Trophoblast cell (in vitro differentiated cells and primary cell): ENCODE measurements at regions not wholly inside any gene's neighbourhood (a gene's known extent, or its start where the extent isn't known, plus 50 kb on each side); places are given as distances from the start of the nearest gene placed in this dataset.

Experiments used
- DNase-seq, 2 donors: peaks; one replicate each; pipeline ENCODE4 v3.0.0-alpha.2; 2016
- H2AFZ ChIP-seq: 2 replicates; pipeline ENCODE4 v1.6.1; 2013; ENCODE audit warnings: low read length, moderate library complexity, mild to moderate bottlenecking; ENCODE audit not compliant: insufficient read depth, poor library complexity
- H2AK5ac ChIP-seq: 2 replicates; pipeline ENCODE4 v1.6.1; 2013; ENCODE audit warnings: mild to moderate bottlenecking, low read length
- H2BK120ac ChIP-seq: 2 replicates; pipeline ENCODE4 v1.6.1; 2013; ENCODE audit warnings: low read length, mild to moderate bottlenecking, moderate library complexity; ENCODE audit not compliant: insufficient read depth, poor library complexity
- H2BK12ac ChIP-seq: 2 replicates; pipeline ENCODE4 v1.6.1; 2013; ENCODE audit warnings: mild to moderate bottlenecking, low read length, moderate library complexity
- H2BK5ac ChIP-seq: 2 replicates; pipeline ENCODE4 v1.6.1; 2013; ENCODE audit warnings: low read length, low read depth, moderate library complexity, mild to moderate bottlenecking; ENCODE audit not compliant: poor library complexity
- H3K14ac ChIP-seq: 2 replicates; pipeline ENCODE4 v1.6.1; 2013; ENCODE audit warnings: mild to moderate bottlenecking, low read length
- H3K18ac ChIP-seq: 2 replicates; pipeline ENCODE4 v1.6.1; 2013; ENCODE audit warnings: mild to moderate bottlenecking, low read length
- H3K23ac ChIP-seq: 2 replicates; pipeline ENCODE4 v1.6.1; 2013; ENCODE audit warnings: low read length
- H3K27ac ChIP-seq: 2 replicates; pipeline ENCODE4 v1.5.1; 2013; ENCODE audit warnings: low read depth, mild to moderate bottlenecking, inconsistent platforms, low read length, moderate library complexity
- H3K27me3 ChIP-seq: 2 replicates; pipeline ENCODE4 v1.6.1; 2013; ENCODE audit warnings: inconsistent platforms, mild to moderate bottlenecking, low read length, moderate library complexity; ENCODE audit not compliant: insufficient read depth
- H3K36me3 ChIP-seq, 2 experiments: 1 replicate in 1 of 2; 2 replicates in 1 of 2; pipeline ENCODE4 v1.6.1; 2013; ENCODE audit warnings: low read length in 2 of 2, mild to moderate bottlenecking in 2 of 2, moderate library complexity in 1 of 2; ENCODE audit not compliant: insufficient read depth in 2 of 2, control insufficient read depth in 1 of 2
- H3K4ac ChIP-seq: 2 replicates; pipeline ENCODE4 v1.6.1; 2013; ENCODE audit warnings: low read depth, mild to moderate bottlenecking, low read length, moderate library complexity
- H3K4me1 ChIP-seq, 2 experiments: 1 replicate in 1 of 2; 2 replicates in 1 of 2; pipeline ENCODE4 v1.6.1; 2013; ENCODE audit warnings: low read length in 2 of 2, mild to moderate bottlenecking in 2 of 2, moderate library complexity in 1 of 2; ENCODE audit not compliant: insufficient read depth in 2 of 2, control insufficient read depth in 1 of 2
- H3K4me2 ChIP-seq: 2 replicates; pipeline ENCODE4 v1.6.1; 2013; ENCODE audit warnings: inconsistent platforms, mild to moderate bottlenecking, low read length, moderate library complexity
- H3K4me3 ChIP-seq: 2 replicates; pipeline ENCODE4 v1.5.1; 2013; ENCODE audit warnings: mild to moderate bottlenecking, low read depth, low read length, inconsistent platforms
- H3K79me1 ChIP-seq: one replicate; pipeline ENCODE4 v1.6.1; 2013; ENCODE audit warnings: low read length
- H3K79me2 ChIP-seq: 2 replicates; pipeline ENCODE4 v1.6.1; 2013; ENCODE audit warnings: low read length, mild to moderate bottlenecking; ENCODE audit not compliant: control insufficient read depth, insufficient read depth, poor library complexity
- H3K9ac ChIP-seq: 2 replicates; pipeline ENCODE4 v1.6.1; 2013; ENCODE audit warnings: mild to moderate bottlenecking, low read length
- H3K9me3 ChIP-seq: 2 replicates; pipeline ENCODE4 v1.6.1; 2013; ENCODE audit warnings: low read depth, mild to moderate bottlenecking, control low read depth, inconsistent platforms, low read length; ENCODE audit not compliant: insufficient read depth
- H4K12ac ChIP-seq: 2 replicates; pipeline ENCODE4 v1.6.1; 2013; ENCODE audit warnings: low read depth, mild to moderate bottlenecking, low read length, moderate library complexity
- H4K8ac ChIP-seq: 2 replicates; pipeline ENCODE4 v1.6.1; 2013; ENCODE audit warnings: low read depth, mild to moderate bottlenecking, low read length, moderate library complexity
- H4K91ac ChIP-seq: one replicate; pipeline ENCODE4 v1.6.1; 2013; ENCODE audit warnings: low read depth, mild to moderate bottlenecking, low read length, moderate library complexity
- WGBS: extraction: QIAGEN DNeasy Blood & Tissue Kit; methylation state at CpG from one replicate; pipeline ENCODE4 v1.1.7; 2013; ENCODE audit warnings: missing lambda C conversion rate; ENCODE audit not compliant: insufficient read length, insufficient coverage; ENCODE audit errors: extremely low coverage; 5-methylcytosine and 5-hydroxymethylcytosine counted together

DNA sequence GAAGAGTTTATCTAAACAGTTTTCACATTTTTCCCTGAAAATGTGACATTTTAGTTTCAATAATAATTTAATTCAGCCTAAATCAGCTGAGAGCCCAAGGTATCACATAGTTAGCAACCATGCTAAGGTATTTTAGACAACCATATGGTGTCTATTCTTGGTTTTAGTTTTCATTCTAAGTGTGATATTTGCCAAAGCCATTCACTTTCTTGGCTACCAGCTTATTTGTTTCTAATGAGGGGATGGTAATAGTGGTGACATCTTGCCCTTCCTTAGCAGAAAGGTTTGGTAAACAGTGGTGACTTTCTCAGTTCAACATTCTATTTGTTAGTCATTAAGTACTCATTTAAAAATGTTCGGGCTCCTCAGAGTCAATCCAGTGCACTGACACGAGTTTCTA is 854.9 kb upstream of the HTR2C start:
- H3K18ac ChIP-seq: no peak overlapping the region
- no peak for DNase-seq
- no peak overlapping the region for H3K27ac ChIP-seq
- H2BK12ac ChIP-seq: no peak overlapping the region
- no peak overlapping the region for H3K4me2 ChIP-seq
- no peak overlapping the region for H3K9ac ChIP-seq
- WGBS: no CpG with 5 or more reads among the region's 2 CpGs
- H3K14ac ChIP-seq: no peak overlapping the region
- no peaks in the 10 kb centered on the region for H3K9me3 ChIP-seq
- no peaks in the 10 kb centered on the region for H3K27me3 ChIP-seq
- no peaks in the 10 kb centered on the region for H3K79me2 ChIP-seq
- H4K12ac ChIP-seq: no peak overlapping the region
- no peaks in the 10 kb centered on the region for H3K79me1 ChIP-seq
- H2AFZ ChIP-seq: no peak overlapping the region
- H2AK5ac ChIP-seq: no peak overlapping the region
- H3K36me3 ChIP-seq: no peaks in the 10 kb centered on the region
- no peak overlapping the region for H2BK120ac ChIP-seq
- H2BK5ac ChIP-seq: no peak overlapping the region
- no peak overlapping the region for H3K23ac ChIP-seq
- H4K8ac ChIP-seq: no peak overlapping the region
- no peak overlapping the region for H3K4ac ChIP-seq
- no peak overlapping the region for H4K91ac ChIP-seq
- H3K4me1 ChIP-seq: no peaks in the 10 kb centered on the region
- H3K4me3 ChIP-seq: no peak overlapping the region

- no peak overlapping the region for H4K91ac ChIP-seq
- no peaks in the 10 kb centered on the region for H3K79me1 ChIP-seq
- no peaks in the 10 kb centered on the region for H3K36me3 ChIP-seq
- no peak overlapping the region for H2AK5ac ChIP-seq
- H2BK5ac ChIP-seq: no peak overlapping the region
- no peak overlapping the region for H3K9ac ChIP-seq
- H3K23ac ChIP-seq: no peak overlapping the region
- H3K14ac ChIP-seq: no peak overlapping the region
- no peaks in the 10 kb centered on the region for H3K79me2 ChIP-seq
- no peak overlapping the region for H4K8ac ChIP-seq
- H3K4me3 ChIP-seq: no peak overlapping the region
- no peak overlapping the region for H3K4ac ChIP-seq
- no peak overlapping the region for H3K27ac ChIP-seq
- H3K18ac ChIP-seq: no peak overlapping the region
- no peak overlapping the region for H4K12ac ChIP-seq
- no peaks in the 10 kb centered on the region for H3K4me1 ChIP-seq
- H2AFZ ChIP-seq: no peak overlapping the region
- no peaks in the 10 kb centered on the region for H3K9me3 ChIP-seq
- H3K4me2 ChIP-seq: no peak overlapping the region
- no peaks in the 10 kb centered on the region for H3K27me3 ChIP-seq
- H2BK12ac ChIP-seq: no peak overlapping the region
- no peak overlapping the region for H2BK120ac ChIP-seq
- no CpG with 5 or more reads among the region's 3 CpGs for WGBS
- DNase-seq: no peak
Measured at GRCh38 chrX:113726898-113727297, 857.0 kb upstream of the HTR2C start.

- no peak overlapping the region for H3K23ac ChIP-seq
Measured at GRCh38 chrX:113726466-113726865, 857.4 kb upstream of the HTR2C start.

DNA sequence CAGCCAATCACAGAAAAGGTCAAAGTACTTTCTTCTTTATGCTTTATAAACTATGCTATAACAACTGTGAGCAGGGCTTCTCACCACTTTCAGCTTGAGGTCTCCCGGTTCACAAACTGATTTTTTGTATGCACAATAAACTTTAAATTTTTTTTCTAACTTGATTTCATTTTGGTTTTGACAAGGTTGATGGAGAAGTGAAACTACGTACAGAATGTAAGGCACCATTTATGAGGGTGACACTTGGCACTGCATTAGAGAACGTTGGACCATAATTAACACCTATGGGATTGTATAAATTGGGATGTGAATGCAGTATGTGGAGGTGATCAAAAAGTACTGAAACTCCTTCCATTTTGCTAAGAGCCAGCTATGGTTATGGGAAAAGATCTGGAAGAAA is 857.9 kb upstream of the HTR2C start:
- no CpG with 5 or more reads among the region's 3 CpGs for WGBS
- Histone ChIP-seq H4K8ac (no peak overlapping the region), H4K91ac (no peak overlapping the region), H2AFZ (no peak overlapping the region), H4K12ac (no peak overlapping the region), H2AK5ac (no peak overlapping the region), H3K4me1 (no peaks in the 10 kb centered on the region), H2BK12ac (no peak overlapping the region), H2BK5ac (no peak overlapping the region), H3K9me3 (no peaks in the 10 kb centered on the region), H3K27me3 (no peaks in the 10 kb centered on the region), H3K4ac (no peak overlapping the region), H3K4me2 (no peak overlapping the region), H3K79me2 (no peaks in the 10 kb centered on the region), H3K23ac (no peak overlapping the region), H3K27ac (no peak overlapping the region), H3K79me1 (no peaks in the 10 kb centered on the region), H3K9ac (no peak overlapping the region), H3K14ac (no peak overlapping the region), H3K18ac (no peak overlapping the region), H2BK120ac (no peak overlapping the region), H3K36me3 (no peaks in the 10 kb centered on the region), H3K4me3 (no peak overlapping the region)
- DNase-seq: no peak

More at GRCh38 chrX:113726466-113726865, 857.4 kb upstream of the HTR2C start:
- H3K79me2 ChIP-seq: no peaks in the 10 kb centered on the region
- no peak overlapping the region for H4K91ac ChIP-seq
- no CpG with 5 or more reads among the region's 4 CpGs for WGBS
- no peaks in the 10 kb centered on the region for H3K9me3 ChIP-seq
- no peak overlapping the region for H3K18ac ChIP-seq
- no peak overlapping the region for H3K9ac ChIP-seq
- no peak overlapping the region for H3K4me3 ChIP-seq
- H2BK12ac ChIP-seq: no peak overlapping the region
- H2AFZ ChIP-seq: no peak overlapping the region
- H3K4ac ChIP-seq: no peak overlapping the region
- no peak overlapping the region for H4K12ac ChIP-seq
- no peaks in the 10 kb centered on the region for H3K4me1 ChIP-seq
- no peak overlapping the region for H3K14ac ChIP-seq
- H2BK120ac ChIP-seq: no peak overlapping the region
- H3K36me3 ChIP-seq: no peaks in the 10 kb centered on the region
- no peaks in the 10 kb centered on the region for H3K79me1 ChIP-seq
- no peak overlapping the region for H4K8ac ChIP-seq
- H2AK5ac ChIP-seq: no peak overlapping the region
- no peaks in the 10 kb centered on the region for H3K27me3 ChIP-seq
- no peak overlapping the region for H3K27ac ChIP-seq
- H2BK5ac ChIP-seq: no peak overlapping the region
- DNase-seq: no peak
- no peak overlapping the region for H3K4me2 ChIP-seq
